Pancreas (tissue), 10 donors: ENCODE measurements at regions not wholly inside any gene's neighbourhood (a gene's known extent, or its start where the extent isn't known, plus 50 kb on each side); places are given as distances from the start of the nearest gene placed in this dataset.
A peak's percentile ranks its signal among the peaks of the same experiment; 100 is the strongest.

ENCODE experiments used
- ATAC-seq, 4 donors: fragments of 200-7000 bp; cut with Tn5 transposase; one replicate each; pipeline versions ENCODE4 v1.8.0 to v1.9.1; 2020; ENCODE audit warnings: mild to moderate bottlenecking in 4 of 4, moderate library complexity in 4 of 4
- DNase-seq, 6 donors: peaks; one replicate each; pipeline ENCODE4 v3.0.0-alpha.2; 2020
- FAIRE-seq: peaks from 2 replicates; lab custom pipeline; 2012; peaks lifted over from hg19 to GRCh38; lab: Jason Lieb, UNC
- H3K27ac ChIP-seq, 4 donors: fragments of 200-600 bp; sonication (generic); 1 replicate in 3 of 4; 2 replicates in 1 of 4; pipeline versions ENCODE4 v1.5.0 to v1.8.0; 2020
- H3K27me3 ChIP-seq, 4 donors: fragments of 200-600 bp; one replicate each; pipeline ENCODE4 v1.8.0; 2021
- H3K36me3 ChIP-seq, 3 donors: fragments of 200-600 bp; sonication (generic) in 1 of 3; one replicate each; pipeline versions ENCODE4 v1.5.0 to v1.8.0; 2020 to 2021
- H3K4me1 ChIP-seq, 3 donors: fragments of 200-600 bp; one replicate each; pipeline ENCODE4 v1.8.0; 2021
- H3K4me3 ChIP-seq, 4 donors: fragments of 200-600 bp; sonication (generic) in 2 of 4; one replicate each; pipeline versions ENCODE4 v1.5.0 to v1.8.0; 2020 to 2021
- H3K9me3 ChIP-seq, 4 donors: fragments of 200-600 bp; one replicate each; pipeline ENCODE4 v1.8.0; 2021
- CTCF ChIP-seq, 4 donors: fragments of 200-600 bp; sonication (generic) in 3 of 4; IDR thresholded peaks; one replicate each; pipeline versions ENCODE4 v1.5.0 to v1.8.0; 2021; ENCODE audit warnings: antibody characterized with exemption in 4 of 4
- WGBS, 2 donors: extraction: QIAGEN DNeasy Blood & Tissue Kit; methylation state at CpG; one replicate each; pipeline ENCODE4 v1.1.7; 2013; 5-methylcytosine and 5-hydroxymethylcytosine counted together
- intact Hi-C, 3 donors: fragments of 100-400 bp; cut with DNase I; formaldehyde crosslinking; loops; one replicate each; pipeline versions ENCODE4 v1.11.1 to v1.14.2; 2022
- donor health status: healthy with polysubstance abuse.
- donor health status: DM: no; HTN: no; CAD: no; lungs with moderate emphysema.
- donor health status: DM: no; HTN: no; CAD: no.
- donor health status: control.
- donor health status: control.
- donor health status: Bipolar disorder and iron deficiency.
- donor health status: DM: yes; HTN: yes; CAD: no.
- donor health status: DM: no; HTN: no; CAD: no.
- donor health status: DM: no; HTN: no; CAD: no.
- donor health status: DM: yes; HTN: yes; CAD: no.

DNA sequence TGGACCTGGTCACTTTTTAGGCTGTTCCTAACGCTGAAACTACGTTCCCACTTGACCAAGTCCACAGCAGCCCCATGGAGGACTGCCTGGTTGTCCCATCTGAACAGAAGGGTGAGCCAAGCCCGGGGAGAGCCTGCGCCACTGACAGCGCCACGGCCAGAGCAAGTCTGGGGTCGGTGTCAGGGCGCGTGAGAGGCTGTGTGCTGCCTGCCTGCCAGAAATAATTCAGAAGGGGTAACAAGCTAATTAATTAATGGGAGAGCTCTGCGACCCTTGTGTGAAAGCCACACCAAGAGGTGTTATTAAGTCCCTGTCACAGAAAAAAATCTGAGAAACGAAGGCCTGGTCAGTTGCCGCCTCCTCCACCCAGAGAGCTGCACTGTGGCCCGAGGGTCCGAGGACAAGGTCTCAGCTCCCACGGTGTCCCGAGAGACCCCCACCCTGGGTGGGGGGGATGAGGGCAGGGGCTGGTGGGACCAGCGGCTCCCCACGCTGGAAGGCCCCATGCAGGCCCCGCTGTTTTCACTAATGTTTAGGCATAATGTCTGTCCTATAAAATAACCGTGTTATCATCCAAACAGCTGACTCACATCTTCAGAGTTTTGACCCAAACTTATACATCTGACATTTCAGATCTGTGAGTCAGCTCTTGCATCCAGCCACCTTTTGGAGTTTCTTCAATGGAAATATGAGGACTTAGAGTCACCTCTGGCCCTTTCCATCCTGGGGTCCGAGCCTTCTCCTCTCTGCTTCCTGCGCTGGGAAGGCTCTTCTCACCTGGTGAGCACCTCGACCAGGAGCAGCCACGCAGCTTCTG lies 58.5 kb downstream of the DLL1 start:
- intact Hi-C loops, result loop anchor here in 1 of 3 donors (5.0 kb wide), 1 partner anchor 50 kb away; no protein-coding TSS in a partner anchor
- H3K27me3 ChIP-seq, result no peaks in the 10 kb centered on the region
- no peak for FAIRE-seq
- peak in 2 of 6 donors; percentile 12 to 38 for DNase-seq
- ATAC-seq, result no peak
- no peak overlapping the region for H3K4me3 ChIP-seq
- WGBS, 2 donors, result 91% methylated on average over 24 of the region's 24 CpGs
- TF ChIP-seq CTCF (IDR thresholded peaks at IDR 0.05), result no peak
- H3K9me3 ChIP-seq, result no peaks in the 10 kb centered on the region
- H3K36me3 ChIP-seq, result no peaks in the 10 kb centered on the region
- peaks cover 11 to 17% (median 12%) of the 10 kb centered on the region in 3 donors for H3K4me1 ChIP-seq
- H3K27ac ChIP-seq, result no peak overlapping the region

DNA sequence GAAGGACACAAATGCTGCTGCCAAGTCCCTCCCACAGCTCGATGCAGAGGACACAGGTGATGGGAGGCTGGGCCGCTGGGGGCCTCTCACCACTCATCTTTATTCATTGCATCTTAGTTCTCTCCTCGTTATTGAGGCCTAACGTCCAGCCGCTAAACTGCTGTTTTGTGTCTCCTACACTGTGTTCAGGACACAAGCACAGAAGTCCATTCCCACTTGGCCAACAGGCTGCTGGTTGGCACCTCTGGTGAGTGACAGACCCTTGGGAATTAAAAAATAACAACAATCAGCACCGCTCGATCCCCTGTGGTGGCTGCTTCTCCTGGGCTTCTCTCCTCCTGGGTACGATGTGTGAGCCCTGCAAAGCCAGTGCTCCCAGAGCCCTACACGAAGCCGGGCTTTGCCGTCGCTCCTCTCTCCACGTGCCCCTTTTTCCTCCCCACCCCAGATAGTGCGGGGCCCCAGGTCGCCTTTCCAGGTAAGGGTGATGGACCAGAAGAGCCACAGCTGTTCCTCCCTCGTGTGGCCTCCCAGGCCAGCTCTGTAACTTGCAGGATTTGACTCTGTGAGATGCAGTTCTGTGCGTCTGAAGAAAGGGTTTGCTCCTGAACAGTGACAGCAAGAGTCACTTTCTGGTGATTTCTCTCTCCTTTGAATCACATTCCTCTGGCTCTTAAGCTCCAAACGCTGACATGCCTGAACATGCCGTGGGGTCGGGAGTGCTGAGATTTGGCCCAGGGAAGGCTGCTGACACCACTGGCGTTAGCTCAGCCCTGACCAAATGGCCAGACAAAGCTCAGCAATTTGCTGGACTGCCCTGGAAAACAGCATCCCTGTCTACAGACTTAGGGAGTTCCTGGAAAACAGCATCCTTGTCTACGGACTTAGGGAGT lies 59.3 kb downstream of the DLL1 start:
- no peaks in the 10 kb centered on the region for H3K9me3 ChIP-seq
- no peaks in the 10 kb centered on the region for H3K36me3 ChIP-seq
- no peak overlapping the region for H3K4me3 ChIP-seq
- TF ChIP-seq CTCF (IDR thresholded peaks at IDR 0.05), result no peak
- no peak overlapping the region for H3K27ac ChIP-seq
- 87 to 90% methylated on average over 22 of the region's 22 CpGs for WGBS, 2 donors
- intact Hi-C loops, result loop anchor here in 1 of 3 donors (5.0 kb wide), 1 partner anchor 49 kb away; no protein-coding TSS in a partner anchor
- peak in 2 of 6 donors; percentile 10 to 45 for DNase-seq
- peaks cover 18 to 19% (median 19%) of the 10 kb centered on the region in 3 donors for H3K4me1 ChIP-seq
- no peak for ATAC-seq
- no peaks in the 10 kb centered on the region for H3K27me3 ChIP-seq
- FAIRE-seq, result no peak

- Histone ChIP-seq H3K9me3 (no peaks in the 10 kb centered on the region), H3K4me1 (peaks cover 18 to 26% (median 24%) of the 10 kb centered on the region in 3 donors), H3K27me3 (no peaks in the 10 kb centered on the region), H3K27ac (no peak overlapping the region), H3K4me3 (no peak overlapping the region), H3K36me3 (no peaks in the 10 kb centered on the region)
- FAIRE-seq (no peak), DNase-seq (peak in 1 of 6 donors; percentile 17), ATAC-seq (no peak)
- intact Hi-C loops, result loop anchor here in 1 of 3 donors (5.0 kb wide), 1 partner anchor 48 kb away; no protein-coding TSS in a partner anchor
- 89% methylated on average over 19 of the region's 19 CpGs for WGBS, 2 donors
- TF ChIP-seq CTCF (IDR thresholded peaks at IDR 0.05), result no peak
These were observed 60.2 kb downstream of the DLL1 start for GRCh38 chr6:170230520-170231292.

- ATAC-seq, result no peak
- no peak overlapping the region for H3K27ac ChIP-seq
- H3K9me3 ChIP-seq, result no peaks in the 10 kb centered on the region
- H3K27me3 ChIP-seq, result no peaks in the 10 kb centered on the region
- no peak overlapping the region for H3K4me3 ChIP-seq
- peaks cover 23 to 31% (median 29%) of the 10 kb centered on the region in 3 donors for H3K4me1 ChIP-seq
- FAIRE-seq, result no peak
- peak in 2 of 6 donors; percentile 12 to 48 for DNase-seq
- no peak for TF ChIP-seq CTCF (IDR thresholded peaks at IDR 0.05)
- 92% methylated on average over 25 of the region's 25 CpGs for WGBS, 2 donors
- H3K36me3 ChIP-seq, result no peaks in the 10 kb centered on the region
- intact Hi-C loops, result loop anchor here in 2 of 3 donors (5.0 kb wide), 2 partner anchors 37 to 48 kb away; no protein-coding TSS in a partner anchor
These were observed 60.9 kb downstream of the DLL1 start for GRCh38 chr6:170229851-170230519.
